Breast epithelium (tissue), 3 donors: ENCODE measurements at regions not wholly inside any gene's neighbourhood (a gene's known extent, or its start where the extent isn't known, plus 50 kb on each side); places are given as distances from the start of the nearest gene placed in this dataset.

Experiments used
- CTCF ChIP-seq, 3 donors: fragments of 450-650 bp; IDR thresholded peaks; one replicate each; pipeline ENCODE4 v1.5.1; 2016 to 2017; ENCODE audit warnings: antibody characterized with exemption in 3 of 3, mild to moderate bottlenecking in 3 of 3, moderate library complexity in 3 of 3
- POLR2A ChIP-seq: fragments of 450-650 bp; IDR thresholded peaks from one replicate; pipeline ENCODE4 v1.6.1; 2016; ENCODE audit warnings: antibody characterized with exemption, mild to moderate bottlenecking, moderate library complexity
- POLR2AphosphoS5 ChIP-seq, 3 donors: sonication (generic); formaldehyde crosslinking; IDR thresholded peaks; one replicate each; pipeline ENCODE4 v1.6.1; 2017; ENCODE audit warnings: antibody characterized with exemption in 3 of 3

- TF ChIP-seq CTCF (IDR thresholded peaks at IDR 0.05) = no peak
- no peak for TF ChIP-seq POLR2A
- TF ChIP-seq POLR2AphosphoS5 (IDR thresholded peaks at IDR 0.05) = no peak
Observed at GRCh38 chr4:153081006-153081580, 123.2 kb upstream of the TRIM2 start.
